GM23338 (cell line): ENCODE measurements at regions not wholly inside any gene's neighbourhood (a gene's known extent, or its start where the extent isn't known, plus 50 kb on each side); places are given as distances from the start of the nearest gene placed in this dataset.

ENCODE experiments used
- ATAC-seq: fragments of 200-7000 bp; cut with Tn5 transposase; 3 replicates; pipeline ENCODE4 v1.9.1; 2020
- DNase-seq: peaks from one replicate; pipeline ENCODE4 v3.0.0-alpha.2; 2015; ENCODE audit warnings: low spot score
- H2AFZ ChIP-seq: fragments of 200-600 bp; sonication (generic); 2 replicates; pipeline ENCODE4 v1.8.0; 2016; ENCODE audit warnings: antibody characterized with exemption, mild to moderate bottlenecking, moderate library complexity
- H3F3A ChIP-seq: fragments of 200-600 bp; sonication (generic); replicated peaks from 2 replicates; pipeline ENCODE4 v1.8.0; 2017; ENCODE audit warnings: antibody characterized with exemption, mixed run types, low read depth
- H3K27ac ChIP-seq: fragments of 200-600 bp; sonication (generic); 2 replicates; pipeline ENCODE4 v1.6.1; 2016; ENCODE audit warnings: low read depth
- H3K27me3 ChIP-seq: fragments of 200-600 bp; sonication (generic); 2 replicates; pipeline ENCODE4 v1.8.0; 2016; ENCODE audit warnings: mild to moderate bottlenecking, mixed run types, moderate library complexity; ENCODE audit not compliant: insufficient read depth
- H3K36me3 ChIP-seq: fragments of 200-600 bp; sonication (generic); 2 replicates; pipeline ENCODE4 v1.8.0; 2016; ENCODE audit warnings: mild to moderate bottlenecking; ENCODE audit not compliant: insufficient read depth
- H3K4me1 ChIP-seq: fragments of 200-600 bp; sonication (generic); 2 replicates; pipeline ENCODE4 v1.8.0; 2016; ENCODE audit warnings: mild to moderate bottlenecking, moderate library complexity; ENCODE audit not compliant: insufficient read depth
- H3K4me2 ChIP-seq: fragments of 200-600 bp; sonication (generic); 2 replicates; pipeline ENCODE4 v1.7.1; 2017; ENCODE audit warnings: mixed run types
- H3K4me3 ChIP-seq: fragments of 200-600 bp; sonication (generic); 2 replicates; pipeline ENCODE4 v1.6.1; 2016; ENCODE audit warnings: mixed run types
- H3K79me2 ChIP-seq: fragments of 200-600 bp; sonication (generic); replicated peaks from 2 replicates; pipeline ENCODE4 v1.8.0; 2017; ENCODE audit warnings: mild to moderate bottlenecking; ENCODE audit not compliant: insufficient read depth
- H3K9me2 ChIP-seq: fragments of 200-600 bp; sonication (generic); 2 replicates; pipeline ENCODE4 v1.8.0; 2017; ENCODE audit not compliant: insufficient read depth
- H4K20me1 ChIP-seq: fragments of 200-600 bp; sonication (generic); replicated peaks from 2 replicates; pipeline ENCODE4 v1.8.0; 2017; ENCODE audit warnings: mild to moderate bottlenecking; ENCODE audit not compliant: insufficient read depth
- H3K27ac Mint-ChIP-seq: 2 replicates; pipeline ENCODE4 v1.8.0; 2020; ENCODE audit warnings: inconsistent platforms, mild to moderate bottlenecking, moderate library complexity, mixed read lengths
- H3K27me3 Mint-ChIP-seq: 3 replicates; pipeline ENCODE4 v1.8.0; 2022; ENCODE audit warnings: low read depth, mild to moderate bottlenecking, moderate library complexity, mixed read lengths, inconsistent platforms; ENCODE audit not compliant: insufficient read depth, poor library complexity
- H3K36me3 Mint-ChIP-seq: 3 replicates; pipeline ENCODE4 v1.8.0; 2021; ENCODE audit warnings: low read depth, mild to moderate bottlenecking, inconsistent platforms, moderate library complexity, mixed read lengths
- H3K4me1 Mint-ChIP-seq: 3 replicates; pipeline ENCODE4 v1.8.0; 2020; ENCODE audit warnings: mild to moderate bottlenecking, inconsistent platforms, mixed read lengths
- H3K4me3 Mint-ChIP-seq: 3 replicates; pipeline ENCODE4 v1.8.0; 2021; ENCODE audit warnings: moderate library complexity, mild to moderate bottlenecking, inconsistent platforms, mixed read lengths
- H3K9me3 Mint-ChIP-seq: 3 replicates; pipeline ENCODE4 v1.8.0; 2020; ENCODE audit warnings: moderate library complexity, mild to moderate bottlenecking, inconsistent platforms, mixed read lengths
- CREB1 ChIP-seq: fragments of 250-450 bp; sonication (Bioruptor Pico); IDR thresholded peaks from 2 replicates; pipeline ENCODE4 v1.5.0; 2020; ENCODE audit warnings: low read depth, mild to moderate bottlenecking, moderate library complexity
- CTCF ChIP-seq, 2 experiments: fragments of 200-600 bp in 1 of 2; sonication (generic) in 1 of 2; conservative IDR thresholded peaks; 2 replicates each; pipeline versions ENCODE4 v1.5.1 to v1.6.1; 2016 to 2017; ENCODE audit warnings: antibody characterized with exemption in 2 of 2, low read depth in 2 of 2, mild to moderate bottlenecking in 2 of 2, moderate library complexity in 1 of 2
- ETS1 ChIP-seq: IDR thresholded peaks from 2 replicates; pipeline ENCODE4 v1.6.1; 2016; ENCODE audit warnings: antibody characterized with exemption
- EZH2 ChIP-seq: fragments of 200-600 bp; sonication (generic); IDR thresholded peaks from one replicate; pipeline ENCODE4 v1.8.0; 2017; ENCODE audit warnings: antibody characterized with exemption, mild to moderate bottlenecking, low read depth; ENCODE audit not compliant: unreplicated experiment
- EZH2phosphoT487 ChIP-seq: fragments of 200-600 bp; sonication (generic); IDR thresholded peaks from one replicate; pipeline ENCODE4 v1.8.1; 2018; ENCODE audit warnings: antibody characterized with exemption; ENCODE audit not compliant: unreplicated experiment
- NANOG ChIP-seq: IDR thresholded peaks from 2 replicates; pipeline ENCODE4 v1.6.1; 2016; ENCODE audit warnings: antibody characterized with exemption, borderline replicate concordance
- POLR2AphosphoS5 ChIP-seq: IDR thresholded peaks from 2 replicates; pipeline ENCODE4 v1.6.1; 2016; ENCODE audit warnings: antibody characterized with exemption, low read depth
- REST ChIP-seq: IDR thresholded peaks from one replicate; pipeline ENCODE4 v1.6.1; 2018; ENCODE audit warnings: antibody characterized with exemption; ENCODE audit not compliant: unreplicated experiment
- STAT1 ChIP-seq: IDR thresholded peaks from one replicate; pipeline ENCODE4 v1.6.1; 2016; ENCODE audit warnings: antibody characterized with exemption; ENCODE audit not compliant: unreplicated experiment
- ZNF114 ChIP-seq: fragments of 250-450 bp; sonication (Bioruptor Pico); IDR thresholded peaks from 2 replicates; pipeline ENCODE4 v1.5.0; 2020; ENCODE audit warnings: mild to moderate bottlenecking, moderate library complexity
- ZNF331 ChIP-seq: fragments of 250-450 bp; sonication (Bioruptor Pico); IDR thresholded peaks from 2 replicates; pipeline ENCODE4 v1.5.0; 2020; ENCODE audit warnings: low read depth, mild to moderate bottlenecking, moderate library complexity
- ZNF462 ChIP-seq: fragments of 250-450 bp; sonication (Bioruptor Pico); IDR thresholded peaks from 2 replicates; pipeline ENCODE4 v1.5.0; 2020; ENCODE audit warnings: mild to moderate bottlenecking, moderate library complexity

- no peak for TF ChIP-seq POLR2AphosphoS5
- 0 out of 2 replicates have a peak, but pooled peaks have one; percentile 12 for TF ChIP-seq NANOG
- TF ChIP-seq ETS1, result no peak
These were observed 132.7 kb upstream of the SESN3 start (continued) for GRCh38 chr11:95363708-95364107.

- ATAC-seq, result no peak
- no peak for TF ChIP-seq ZNF462
- no peak for TF ChIP-seq STAT1
- no peak for TF ChIP-seq POLR2AphosphoS5
- no peak for TF ChIP-seq CTCF (conservative IDR thresholded peaks at IDR 0.05; ENCODE audit: low read depth in 2 of 2)
- TF ChIP-seq ETS1, result no peak
- TF ChIP-seq ZNF331 (CRISPR knock-in tag), result no peak
- TF ChIP-seq EZH2phosphoT487, result no peak
- no peak for TF ChIP-seq ZNF114 (CRISPR knock-in tag)
- no peak for TF ChIP-seq REST
- no peak for TF ChIP-seq CREB1
- no peak for TF ChIP-seq EZH2
- TF ChIP-seq NANOG, result no peak
These were observed 132.2 kb upstream of the SESN3 start for GRCh38 chr11:95363164-95363563.

More at GRCh38 chr11:95363164-95363563, 132.2 kb upstream of the SESN3 start:
- Histone ChIP-seq H3K27me3 (no peaks in the 10 kb centered on the region), H3K4me3 (no peak overlapping the region), H3K36me3 (no peaks in the 10 kb centered on the region), H3K79me2 (no peaks in the 10 kb centered on the region), H4K20me1 (no peaks in the 10 kb centered on the region), H3K4me2 (no peak overlapping the region), H3K27ac (no peak overlapping the region), H2AFZ (no peak overlapping the region), H3K4me1 (peaks cover 36% of the 10 kb centered on the region), H3K9me2 (peaks cover 5% of the 10 kb centered on the region; the same call in 1 of the 2 replicates), H3F3A (peaks cover 6% of the 10 kb centered on the region; the same call in 1 of the 2 replicates)
- Mint-ChIP-seq H3K27ac (no peak overlapping the region), H3K9me3 (no peaks in the 10 kb centered on the region), H3K4me3 (no peak overlapping the region; the same call in 2 of the 3 replicates), H3K36me3 (no peaks in the 10 kb centered on the region), H3K4me1 (peaks cover 61% of the 10 kb centered on the region), H3K27me3 (peaks cover 10% of the 10 kb centered on the region)
- DNase-seq, result no peak
